Progenitor cell of endocrine pancreas (in vitro differentiated cells): ENCODE measurements at regions not wholly inside any gene's neighbourhood (a gene's known extent, or its start where the extent isn't known, plus 50 kb on each side); places are given as distances from the start of the nearest gene placed in this dataset.

Experiments
- DNase-seq: peaks from one replicate; pipeline ENCODE4 v3.0.0; 2021; ENCODE audit warnings: low spot score; ENCODE audit not compliant: unreplicated experiment
- H3K27ac Mint-ChIP-seq: 2 replicates; pipeline ENCODE4 v1.8.0; 2021; ENCODE audit warnings: mild to moderate bottlenecking, moderate library complexity, mixed read lengths
- H3K27me3 Mint-ChIP-seq: 2 replicates; pipeline ENCODE4 v1.8.0; 2021; ENCODE audit warnings: mixed read lengths
- H3K36me3 Mint-ChIP-seq: 2 replicates; pipeline ENCODE4 v1.8.0; 2022; ENCODE audit warnings: mixed read lengths; ENCODE audit not compliant: insufficient read depth
- H3K4me1 Mint-ChIP-seq: 2 replicates; pipeline ENCODE4 v1.8.0; 2021; ENCODE audit warnings: low read depth, mixed read lengths
- H3K4me3 Mint-ChIP-seq: 2 replicates; pipeline ENCODE4 v1.8.0; 2021; ENCODE audit warnings: low read depth, mild to moderate bottlenecking, moderate library complexity, mixed read lengths
- H3K9me3 Mint-ChIP-seq: 2 replicates; pipeline ENCODE4 v1.8.0; 2021; ENCODE audit warnings: low read depth, mixed read lengths
- CTCF ChIP-seq: fragments of 200-600 bp; sonication (generic); IDR thresholded peaks from one replicate; pipeline ENCODE4 v1.5.0; 2021; ENCODE audit warnings: antibody characterized with exemption, mild to moderate bottlenecking; ENCODE audit not compliant: unreplicated experiment

- no peak for DNase-seq
- H3K4me1 Mint-ChIP-seq: no peaks in the 10 kb centered on the region
- H3K27me3 Mint-ChIP-seq: no peaks in the 10 kb centered on the region
- TF ChIP-seq CTCF: no peak
- no peaks in the 10 kb centered on the region for H3K36me3 Mint-ChIP-seq
- no peak overlapping the region for H3K27ac Mint-ChIP-seq
- H3K9me3 Mint-ChIP-seq: peaks cover 3% of the 10 kb centered on the region
- no peak overlapping the region for H3K4me3 Mint-ChIP-seq
Observed at GRCh38 chr4:54392479-54392878, 163.4 kb downstream of the PDGFRA start.

- Mint-ChIP-seq H3K9me3 (no peaks in the 10 kb centered on the region), H3K36me3 (no peaks in the 10 kb centered on the region), H3K4me3 (no peak overlapping the region), H3K27me3 (no peaks in the 10 kb centered on the region), H3K27ac (no peak overlapping the region), H3K4me1 (no peaks in the 10 kb centered on the region)
- TF ChIP-seq CTCF: no peak
- DNase-seq: no peak
Observed at GRCh38 chr4:54393243-54393642, 164.2 kb downstream of the PDGFRA start.

GRCh38 chr4:54395013-54395527 is 166.0 kb downstream of the PDGFRA start:
- no peak for TF ChIP-seq CTCF
- no peaks in the 10 kb centered on the region for H3K36me3 Mint-ChIP-seq
- no peaks in the 10 kb centered on the region for H3K4me1 Mint-ChIP-seq
- no peaks in the 10 kb centered on the region for H3K9me3 Mint-ChIP-seq
- no peak overlapping the region for H3K27ac Mint-ChIP-seq
- no peak overlapping the region for H3K4me3 Mint-ChIP-seq
- no peak for DNase-seq
- H3K27me3 Mint-ChIP-seq: no peaks in the 10 kb centered on the region

GRCh38 chr4:54400188-54400587 is 171.1 kb downstream of the PDGFRA start:
- Mint-ChIP-seq H3K27ac (no peak overlapping the region), H3K9me3 (no peaks in the 10 kb centered on the region), H3K27me3 (no peaks in the 10 kb centered on the region), H3K4me3 (no peak overlapping the region), H3K36me3 (no peaks in the 10 kb centered on the region), H3K4me1 (no peaks in the 10 kb centered on the region)
- no peak for TF ChIP-seq CTCF
- no peak for DNase-seq

- no peaks in the 10 kb centered on the region for H3K27me3 Mint-ChIP-seq
- no peak overlapping the region for H3K27ac Mint-ChIP-seq
- no peaks in the 10 kb centered on the region for H3K9me3 Mint-ChIP-seq
- H3K36me3 Mint-ChIP-seq: no peaks in the 10 kb centered on the region
- DNase-seq: no peak
- H3K4me3 Mint-ChIP-seq: no peak overlapping the region
- no peak for TF ChIP-seq CTCF
- H3K4me1 Mint-ChIP-seq: no peaks in the 10 kb centered on the region
Observed at GRCh38 chr4:54400802-54401201, 171.7 kb downstream of the PDGFRA start.
